ENCODE measurements at regions not wholly inside any gene's neighbourhood (a gene's known extent, or its start where the extent isn't known, plus 50 kb on each side); places are given as distances from the start of the nearest gene placed in this dataset.

GRCh38 chr1:106564192-106564591, 492.3 kb upstream of the PRMT6 start:
- no peak for DNase-seq (ENCODE audit: low read depth in 2 of 2)

- no peak for DNase-seq (ENCODE audit: low read depth in 2 of 2)
Measured at GRCh38 chr1:106568201-106568974, 488.1 kb upstream of the PRMT6 start.

GRCh38 chr1:106571109-106571508, 485.4 kb upstream of the PRMT6 start:
- DNase-seq (ENCODE audit: low read depth in 2 of 2): peak; percentile 46 to 48

GRCh38 chr1:106584107-106584506, 472.4 kb upstream of the PRMT6 start:
- DNase-seq (ENCODE audit: low read depth in 2 of 2): no peak

- DNase-seq (ENCODE audit: low read depth in 2 of 2): no peak
Measured at GRCh38 chr1:106584676-106585075, 471.8 kb upstream of the PRMT6 start.

- DNase-seq (ENCODE audit: low read depth in 2 of 2): no peak
Measured at GRCh38 chr1:106600626-106601025, 455.8 kb upstream of the PRMT6 start.

- DNase-seq (ENCODE audit: low read depth in 2 of 2): no peak
Measured at GRCh38 chr1:106603616-106604015, 452.9 kb upstream of the PRMT6 start.

GRCh38 chr1:106608841-106609240, 447.6 kb upstream of the PRMT6 start:
- peak in 1 of 2 experiments; percentile 37 for DNase-seq (ENCODE audit: low read depth in 2 of 2)

GRCh38 chr1:106613068-106613467, 443.4 kb upstream of the PRMT6 start:
- no peak for DNase-seq (ENCODE audit: low read depth in 2 of 2)

GRCh38 chr1:106613861-106614260, 442.6 kb upstream of the PRMT6 start:
- DNase-seq (ENCODE audit: low read depth in 2 of 2): no peak

- DNase-seq (ENCODE audit: low read depth in 2 of 2): no peak
Measured at GRCh38 chr1:106615473-106615872, 441.0 kb upstream of the PRMT6 start.

- no peak for DNase-seq (ENCODE audit: low read depth in 2 of 2)
Measured at GRCh38 chr1:106619080-106619826, 437.2 kb upstream of the PRMT6 start.

GRCh38 chr1:106619827-106620134, 436.7 kb upstream of the PRMT6 start:
- DNase-seq (ENCODE audit: low read depth in 2 of 2): no peak

GRCh38 chr1:106620521-106620954, 435.9 kb upstream of the PRMT6 start:
- no peak for DNase-seq (ENCODE audit: low read depth in 2 of 2)

- DNase-seq (ENCODE audit: low read depth in 2 of 2): no peak
Measured at GRCh38 chr1:106621853-106622252, 434.6 kb upstream of the PRMT6 start.

GRCh38 chr1:106637566-106637965, 418.9 kb upstream of the PRMT6 start:
- no peak for DNase-seq (ENCODE audit: low read depth in 2 of 2)

- DNase-seq (ENCODE audit: low read depth in 2 of 2): no peak
Measured at GRCh38 chr1:106646261-106646784, 410.2 kb upstream of the PRMT6 start.

- DNase-seq (ENCODE audit: low read depth in 2 of 2): no peak
Measured at GRCh38 chr1:106646816-106647215, 409.7 kb upstream of the PRMT6 start.

- peak in 1 of 2 experiments; percentile 7 for DNase-seq (ENCODE audit: low read depth in 2 of 2)
Measured at GRCh38 chr1:106651028-106651762, 405.3 kb upstream of the PRMT6 start.

- DNase-seq (ENCODE audit: low read depth in 2 of 2): no peak
Measured at GRCh38 chr1:106659490-106660244, 396.8 kb upstream of the PRMT6 start.

GRCh38 chr1:106675558-106675957, 380.9 kb upstream of the PRMT6 start:
- DNase-seq (ENCODE audit: low read depth in 2 of 2): no peak

- DNase-seq (ENCODE audit: low read depth in 2 of 2): peak; percentile 77 to 79
Measured at GRCh38 chr1:106676021-106676420, 380.5 kb upstream of the PRMT6 start.

Measured in fibroblast of skin of left quadriceps (primary cell).